Erythroblast (primary cell): ENCODE measurements at regions not wholly inside any gene's neighbourhood (a gene's known extent, or its start where the extent isn't known, plus 50 kb on each side); places are given as distances from the start of the nearest gene placed in this dataset.

Source experiments
- GATA1 ChIP-seq: IDR thresholded peaks from 2 replicates; pipeline ENCODE4 v1.6.1; 2011; ENCODE audit warnings: low read depth, mild to moderate bottlenecking, control low read depth, low read length, moderate library complexity
- POLR2A ChIP-seq: IDR thresholded peaks from 2 replicates; pipeline ENCODE4 v1.6.1; 2011; ENCODE audit warnings: mild to moderate bottlenecking, low read length

- TF ChIP-seq POLR2A = no peak
- no peak for TF ChIP-seq GATA1
Observed at GRCh38 chr1:112316254-112316913, 79.6 kb upstream of the CTTNBP2NL start.
